ENCODE measurements at regions not wholly inside any gene's neighbourhood (a gene's known extent, or its start where the extent isn't known, plus 50 kb on each side); places are given as distances from the start of the nearest gene placed in this dataset.
"Not testable (repeated sequence)": the region's sequence is repeated elsewhere in the genome, so short reads cannot be mapped to it uniquely, and the experiment has no call there.

GRCh38 chr2:224102991-224103390 is 63.9 kb upstream of the SERPINE2 start:
- ATAC-seq: no peak
- intact Hi-C loops (cut with DNase I, micrococcal nuclease): no loop called here
- DNase-seq: no peak

GRCh38 chr2:224101820-224102630 is 62.9 kb upstream of the SERPINE2 start:
- ATAC-seq (no peak), DNase-seq (no peak)
- intact Hi-C loops (cut with DNase I, micrococcal nuclease): no loop called here

GRCh38 chr2:224099861-224100643 is 61.0 kb upstream of the SERPINE2 start:
- DNase-seq (no peak), ATAC-seq (no peak)
- intact Hi-C loops (cut with DNase I, micrococcal nuclease): no loop called here

GRCh38 chr2:224098481-224099230 is 59.6 kb upstream of the SERPINE2 start:
- ATAC-seq: no peak
- DNase-seq: no peak
- intact Hi-C loops (cut with DNase I, micrococcal nuclease): no loop called here

GRCh38 chr2:224094413-224094812 is 55.3 kb upstream of the SERPINE2 start:
- ATAC-seq (no peak), DNase-seq (no peak)
- intact Hi-C loops (cut with DNase I, micrococcal nuclease): no loop called here

- ATAC-seq; intact Hi-C loops (cut with DNase I, micrococcal nuclease); DNase-seq: not testable (repeated sequence)
These were observed 52.6 kb upstream of the SERPINE2 start for GRCh38 chr2:224091671-224092070.

GRCh38 chr2:224089606-224090005 is 50.5 kb upstream of the SERPINE2 start:
- intact Hi-C loops (cut with DNase I, micrococcal nuclease); ATAC-seq; DNase-seq: not testable (repeated sequence)
